ENCODE measurements at regions not wholly inside any gene's neighbourhood (a gene's known extent, or its start where the extent isn't known, plus 50 kb on each side); places are given as distances from the start of the nearest gene placed in this dataset.

DNA sequence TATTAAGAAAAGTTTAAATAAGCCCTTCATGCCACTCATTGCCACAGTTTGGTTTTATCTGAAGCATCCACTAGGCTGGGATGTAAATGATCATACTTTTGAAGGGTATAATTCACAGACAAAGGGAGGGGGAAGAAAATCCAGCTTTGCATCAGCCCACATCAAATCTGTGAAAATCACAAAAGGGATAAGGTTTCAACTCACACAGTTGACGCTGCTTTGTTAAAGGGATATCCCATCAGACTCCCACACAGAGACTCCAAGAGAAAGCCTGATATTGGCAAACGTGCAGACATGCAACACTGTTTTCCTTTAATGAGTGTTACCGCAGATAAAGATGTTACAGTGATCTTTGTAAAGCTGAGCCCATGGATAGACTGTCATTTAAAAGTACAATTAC lies 602.9 kb downstream of the TLE1 start:
- no peak for TF ChIP-seq CTCF (conservative IDR thresholded peaks at IDR 0.05)
- no peak for TF ChIP-seq ZFX (IDR thresholded peaks at IDR 0.05)

All from C4-2B (cell line).